GM12892 (cell line): ENCODE measurements at regions not wholly inside any gene's neighbourhood (a gene's known extent, or its start where the extent isn't known, plus 50 kb on each side); places are given as distances from the start of the nearest gene placed in this dataset.

Source experiments
- DNase-seq: peaks from one replicate; pipeline ENCODE4 v3.0.0; 2011; ENCODE audit not compliant: insufficient read length
- FAIRE-seq: peaks from 2 replicates; lab custom pipeline; 2011; peaks lifted over from hg19 to GRCh38; lab: Jason Lieb, UNC
- POLR2A ChIP-seq: IDR thresholded peaks from 2 replicates; pipeline ENCODE4 v1.6.1; 2011; ENCODE audit warnings: low read depth, low read length, control low read depth
- POLR2AphosphoS5 ChIP-seq: IDR thresholded peaks from 2 replicates; pipeline ENCODE4 v1.6.1; 2011; ENCODE audit warnings: low read depth, low read length, control low read depth
- TAF1 ChIP-seq: IDR thresholded peaks from 2 replicates; pipeline ENCODE4 v1.6.1; 2011; ENCODE audit warnings: low read depth, mild to moderate bottlenecking, control low read depth, low read length, borderline replicate concordance

DNA sequence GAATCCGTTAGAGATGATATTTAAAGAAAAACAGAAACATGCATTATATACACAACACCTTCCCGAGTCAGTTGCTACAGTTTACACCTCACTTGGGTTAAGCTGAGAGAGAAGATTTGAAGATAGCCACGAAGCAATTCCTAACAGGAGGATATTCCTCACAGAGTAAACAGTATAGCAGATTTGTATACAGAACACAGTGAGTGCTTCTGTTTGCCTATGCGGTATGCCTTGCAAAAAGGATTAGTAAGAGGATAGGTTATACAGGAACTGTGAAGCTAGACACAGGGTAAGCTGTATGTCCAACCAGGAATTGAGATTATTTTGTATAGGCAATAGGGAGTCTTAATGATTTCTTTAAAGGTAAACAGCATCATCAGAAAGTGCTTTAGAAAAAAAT is 471.8 kb downstream of the LIG4 start:
- FAIRE-seq, result no peak
- no peak for TF ChIP-seq POLR2AphosphoS5
- no peak for TF ChIP-seq POLR2A
- no peak for TF ChIP-seq TAF1

DNA sequence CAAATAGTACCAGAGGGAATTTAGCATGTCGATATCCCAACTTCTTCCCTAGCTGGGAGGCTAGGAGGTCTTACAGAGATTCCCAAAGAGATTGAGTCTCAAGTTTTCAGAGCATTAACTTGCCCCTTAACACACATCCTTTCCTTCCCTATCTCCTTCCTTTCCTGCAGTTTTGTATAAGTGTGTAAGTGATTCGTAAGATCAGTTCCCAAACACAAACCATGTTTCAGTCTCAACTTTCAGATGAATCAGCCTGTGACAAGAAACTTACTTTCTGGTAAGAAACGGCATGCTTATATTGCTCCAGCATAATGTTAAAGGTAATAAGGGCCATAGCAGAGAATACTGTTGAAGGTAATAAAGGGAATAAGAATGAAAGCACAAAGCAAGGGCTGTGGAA is 472.2 kb downstream of the LIG4 start:
- no peak for FAIRE-seq

More for the DNA sequence above, 471.8 kb downstream of the LIG4 start:
- DNase-seq, result no peak

GRCh38 chr13:107742544-107742943 is 472.8 kb downstream of the LIG4 start:
- no peak for TF ChIP-seq POLR2AphosphoS5
- no peak for FAIRE-seq
- DNase-seq, result no peak

More for the DNA sequence above, 472.2 kb downstream of the LIG4 start:
- TF ChIP-seq TAF1 (no peak), POLR2A (no peak), POLR2AphosphoS5 (no peak)
- DNase-seq, result no peak

DNA sequence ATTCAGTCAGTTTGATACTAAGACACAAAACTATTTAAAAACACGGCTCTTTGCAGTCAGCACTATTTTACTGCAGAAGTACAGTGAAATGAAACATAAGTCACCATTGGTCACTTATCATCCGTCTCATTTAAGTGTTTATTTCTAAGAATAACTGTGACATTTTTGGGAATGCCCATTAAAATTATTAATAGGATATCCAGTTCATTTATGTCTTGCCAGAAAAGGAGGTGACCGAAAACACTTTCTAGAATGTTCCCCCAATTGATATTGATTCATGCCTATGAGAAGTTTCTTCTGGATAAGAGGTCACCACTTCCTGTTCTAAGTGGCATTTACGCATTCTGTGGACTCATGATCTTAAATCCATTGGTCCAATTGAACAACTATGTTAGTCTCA is 477.3 kb downstream of the LIG4 start:
- DNase-seq (no peak), FAIRE-seq (no peak)
- TF ChIP-seq POLR2A (no peak), POLR2AphosphoS5 (no peak), TAF1 (no peak)

DNA sequence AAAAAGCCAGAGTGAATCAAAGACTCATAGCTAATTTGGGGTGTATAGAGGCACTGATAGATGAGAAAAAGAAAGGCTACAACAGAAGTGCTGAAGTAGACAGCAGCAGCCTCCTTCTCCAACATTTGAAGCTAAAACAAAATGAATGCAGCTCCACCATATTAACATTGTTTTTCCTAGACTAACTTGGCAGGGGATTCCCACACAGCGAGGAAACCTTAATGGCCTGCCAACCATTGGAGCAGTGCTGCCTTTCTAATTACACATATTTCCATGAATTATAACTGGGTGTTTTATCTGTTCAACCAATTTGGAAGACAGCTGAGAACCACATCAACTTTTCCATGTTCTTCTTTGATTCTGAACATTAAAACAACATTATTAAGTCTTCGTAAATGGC is 478.6 kb downstream of the LIG4 start:
- DNase-seq, result no peak
- no peak for FAIRE-seq
- TF ChIP-seq POLR2AphosphoS5 (no peak), TAF1 (no peak)

DNA sequence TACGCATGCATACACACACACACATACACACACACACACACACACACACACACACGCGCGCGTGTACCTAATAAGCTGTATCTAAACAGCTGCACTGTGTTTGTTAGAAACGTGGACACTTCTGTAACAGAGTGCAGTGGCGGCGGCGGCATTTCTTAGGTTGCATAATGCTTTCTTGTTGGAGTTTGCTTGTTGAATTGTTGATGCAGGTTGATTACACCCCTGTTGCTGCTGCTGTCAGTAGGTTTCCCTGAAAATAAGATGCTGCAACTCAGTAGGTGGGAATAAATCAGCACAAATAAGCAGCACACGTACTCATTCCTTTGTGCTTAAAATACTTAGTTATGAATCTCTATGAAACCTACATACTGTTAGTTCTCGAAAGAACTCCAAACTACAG is 479.2 kb downstream of the LIG4 start:
- no peak for FAIRE-seq
- TF ChIP-seq POLR2A, result no peak
- no peak for TF ChIP-seq POLR2AphosphoS5
- TF ChIP-seq TAF1, result no peak
- no peak for DNase-seq

DNA sequence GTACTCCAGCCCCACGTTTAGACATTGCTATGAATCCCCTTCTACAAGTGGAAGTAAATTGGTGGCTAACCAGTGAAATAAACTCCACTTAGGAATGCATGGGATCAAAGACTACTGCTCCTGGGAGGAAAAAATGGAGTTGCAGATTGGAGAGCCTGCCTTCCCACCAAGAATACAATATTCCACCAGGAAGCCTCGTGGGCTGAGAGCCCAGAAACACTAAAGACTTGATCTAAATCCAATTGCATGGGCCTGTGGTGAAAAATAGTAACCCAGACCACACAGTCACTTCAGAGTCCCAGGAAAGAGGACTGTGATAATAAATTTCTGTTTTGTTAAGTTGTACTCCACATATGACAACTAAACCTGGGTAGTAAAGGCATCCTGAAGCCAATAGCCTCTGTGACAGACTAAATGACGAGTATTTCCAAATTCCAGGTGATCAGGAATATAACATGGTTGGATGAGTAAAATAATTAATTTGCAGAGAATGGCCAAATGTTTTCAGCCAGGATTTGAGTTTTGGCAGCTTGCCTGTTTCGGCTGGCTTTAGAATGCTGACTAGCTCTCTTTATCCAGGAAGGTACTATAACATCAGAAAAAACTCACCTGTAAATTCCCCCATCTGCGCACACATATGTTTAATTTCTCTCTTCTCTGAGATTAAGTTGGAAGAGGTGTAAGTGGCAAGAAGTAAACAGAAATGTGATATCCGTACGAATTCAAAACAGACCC is 480.3 kb downstream of the LIG4 start:
- TF ChIP-seq POLR2AphosphoS5, result no peak
- no peak for TF ChIP-seq POLR2A
- TF ChIP-seq TAF1, result no peak
- no peak for FAIRE-seq
- DNase-seq, result no peak

GRCh38 chr13:107733276-107733675 is 482.1 kb downstream of the LIG4 start:
- DNase-seq, result no peak
- TF ChIP-seq POLR2AphosphoS5 (no peak), TAF1 (no peak), POLR2A (no peak)
- FAIRE-seq, result no peak

GRCh38 chr13:107730813-107731212 is 484.5 kb downstream of the LIG4 start:
- no peak for TF ChIP-seq TAF1
- no peak for FAIRE-seq
- no peak for DNase-seq

GRCh38 chr13:107721125-107721869 is 494.0 kb downstream of the LIG4 start:
- TF ChIP-seq TAF1 (no peak), POLR2AphosphoS5 (no peak), POLR2A (no peak)
- FAIRE-seq, result no peak
- DNase-seq, result no peak

DNA sequence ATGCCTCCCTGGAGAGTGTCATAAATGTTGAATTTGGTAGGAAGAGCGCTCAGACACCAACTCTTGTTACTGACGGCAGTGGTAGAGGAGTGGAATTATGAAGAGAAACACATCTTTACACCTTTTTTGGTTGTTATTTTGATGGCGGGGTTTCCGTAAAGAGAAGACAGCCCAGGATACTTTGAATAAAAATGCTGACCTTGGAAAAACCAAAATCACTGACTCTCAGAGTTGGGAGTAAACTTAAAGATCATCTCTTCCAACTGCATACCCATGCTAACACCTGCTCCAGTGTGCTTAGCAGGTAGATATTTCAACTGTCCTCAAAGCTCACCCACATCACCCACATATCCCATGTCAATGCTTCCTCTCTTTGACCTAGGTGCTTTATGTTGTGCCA is 498.6 kb downstream of the LIG4 start:
- FAIRE-seq (no peak), DNase-seq (no peak)
- TF ChIP-seq POLR2AphosphoS5, result no peak
- no peak for TF ChIP-seq POLR2A
- TF ChIP-seq TAF1, result no peak

- DNase-seq (no peak), FAIRE-seq (no peak)
- no peak for TF ChIP-seq TAF1
- no peak for TF ChIP-seq POLR2A
- TF ChIP-seq POLR2AphosphoS5, result no peak
Observed at GRCh38 chr13:107716241-107716640, 499.1 kb downstream of the LIG4 start.

- DNase-seq, result no peak
- TF ChIP-seq POLR2AphosphoS5 (no peak), POLR2A (no peak), TAF1 (no peak)
- FAIRE-seq, result no peak
Observed at GRCh38 chr13:107715496-107715895, 499.8 kb downstream of the LIG4 start.

DNA sequence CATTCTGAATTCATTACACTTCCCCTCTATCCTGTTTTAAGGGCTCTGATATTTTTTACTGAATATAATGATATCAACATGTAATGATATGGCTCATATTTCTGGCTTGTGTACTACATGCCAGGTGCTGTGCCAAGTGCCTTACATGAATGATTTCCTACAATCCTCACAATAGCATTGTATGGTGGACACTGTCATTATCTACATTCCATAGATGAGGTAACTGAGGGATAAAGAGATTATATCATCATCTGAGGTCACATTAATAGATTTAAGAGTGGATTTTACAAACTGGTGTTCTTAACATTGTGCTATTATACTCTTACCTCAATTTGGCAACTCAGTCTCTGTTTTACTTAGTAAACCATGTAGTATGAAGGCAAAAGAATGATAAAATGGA is 502.0 kb downstream of the LIG4 start:
- no peak for TF ChIP-seq POLR2A
- TF ChIP-seq POLR2AphosphoS5, result no peak
- TF ChIP-seq TAF1, result no peak
- DNase-seq (no peak), FAIRE-seq (no peak)
